ENCODE measurements at regions not wholly inside any gene's neighbourhood (a gene's known extent, or its start where the extent isn't known, plus 50 kb on each side); places are given as distances from the start of the nearest gene placed in this dataset.

DNA sequence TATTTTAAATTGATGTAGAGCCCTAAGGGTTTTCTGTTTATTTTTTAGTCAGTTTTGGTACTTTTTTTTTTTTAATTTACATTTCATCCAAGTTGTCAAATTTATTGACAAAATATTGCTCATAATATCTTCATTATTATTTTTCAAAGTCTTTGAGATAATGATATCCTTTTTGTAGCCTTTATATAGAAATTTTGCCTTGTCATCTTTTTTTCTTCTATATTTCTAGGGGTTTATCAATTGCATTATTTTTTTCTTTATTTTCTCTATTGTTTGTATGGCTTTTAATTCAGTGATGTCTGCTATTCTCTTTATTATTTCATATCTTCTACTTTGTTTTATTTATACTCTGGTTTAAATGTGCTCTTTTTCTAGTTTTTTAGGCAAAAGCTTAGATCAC lies 863.0 kb upstream of the GJE1 start:
- TF ChIP-seq, protein P1, sequence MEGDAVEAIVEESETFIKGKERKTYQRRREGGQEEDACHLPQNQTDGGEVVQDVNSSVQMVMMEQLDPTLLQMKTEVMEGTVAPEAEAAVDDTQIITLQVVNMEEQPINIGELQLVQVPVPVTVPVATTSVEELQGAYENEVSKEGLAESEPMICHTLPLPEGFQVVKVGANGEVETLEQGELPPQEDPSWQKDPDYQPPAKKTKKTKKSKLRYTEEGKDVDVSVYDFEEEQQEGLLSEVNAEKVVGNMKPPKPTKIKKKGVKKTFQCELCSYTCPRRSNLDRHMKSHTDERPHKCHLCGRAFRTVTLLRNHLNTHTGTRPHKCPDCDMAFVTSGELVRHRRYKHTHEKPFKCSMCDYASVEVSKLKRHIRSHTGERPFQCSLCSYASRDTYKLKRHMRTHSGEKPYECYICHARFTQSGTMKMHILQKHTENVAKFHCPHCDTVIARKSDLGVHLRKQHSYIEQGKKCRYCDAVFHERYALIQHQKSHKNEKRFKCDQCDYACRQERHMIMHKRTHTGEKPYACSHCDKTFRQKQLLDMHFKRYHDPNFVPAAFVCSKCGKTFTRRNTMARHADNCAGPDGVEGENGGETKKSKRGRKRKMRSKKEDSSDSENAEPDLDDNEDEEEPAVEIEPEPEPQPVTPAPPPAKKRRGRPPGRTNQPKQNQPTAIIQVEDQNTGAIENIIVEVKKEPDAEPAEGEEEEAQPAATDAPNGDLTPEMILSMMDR (IDR thresholded peaks at IDR 0.05; ENCODE audit: insufficient read depth, low read length, poor library complexity, severe bottlenecking): no peak
- TF ChIP-seq EZH2phosphoT487 (conservative IDR thresholded peaks at IDR 0.05; ENCODE audit: low read length): no peak
- Histone ChIP-seq H3K9me2 (replicated peaks; ENCODE audit: insufficient read depth, low read length) (no peaks in the 10 kb centered on the region), H3K4me2 (ENCODE audit: low read depth, low read length, poor library complexity, severe bottlenecking) (no peak overlapping the region), H3F3A (ENCODE audit: insufficient read depth) (no peaks in the 10 kb centered on the region), H3K27ac (ENCODE audit: low read depth, low read length) (no peak overlapping the region), H3K79me2 (ENCODE audit: insufficient read depth, low read length) (no peaks in the 10 kb centered on the region), H4K20me1 (ENCODE audit: low read depth, low read length) (no peaks in the 10 kb centered on the region), H3K9ac (ENCODE audit: low read length) (no peak overlapping the region), H3K9me3 (ENCODE audit: insufficient read depth, low read length) (no peaks in the 10 kb centered on the region), H2AFZ (ENCODE audit: low read depth, low read length, severe bottlenecking) (peak overlapping the region; percentile 26), H3K27me3 (ENCODE audit: low read length) (no peaks in the 10 kb centered on the region), H3K4me3 (ENCODE audit: insufficient read depth, low read length, poor library complexity, severe bottlenecking) (no peak overlapping the region), H3K36me3 (ENCODE audit: low read length) (no peaks in the 10 kb centered on the region)

DNA sequence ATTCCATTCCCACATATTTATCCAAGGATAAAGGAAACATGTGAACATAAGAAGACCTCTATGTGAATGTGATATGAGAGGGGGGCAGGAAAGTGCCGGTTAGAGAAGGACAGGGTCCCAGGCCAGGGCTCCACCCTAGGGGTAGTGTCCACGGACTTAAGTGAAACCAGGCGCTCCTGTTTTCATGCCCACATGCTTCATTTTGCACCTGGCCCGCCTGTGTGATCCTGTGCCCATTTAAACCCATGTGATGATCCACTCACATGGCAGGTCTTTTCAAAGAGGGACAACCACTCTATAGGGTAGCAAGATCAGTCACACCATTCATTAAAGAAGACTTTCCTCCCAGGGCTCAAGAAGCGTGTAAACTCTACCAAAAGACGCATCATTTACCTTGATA lies 865.3 kb upstream of the GJE1 start:
- TF ChIP-seq EZH2phosphoT487 (conservative IDR thresholded peaks at IDR 0.05; ENCODE audit: low read length): no peak
- TF ChIP-seq, protein P1 (IDR thresholded peaks at IDR 0.05; ENCODE audit: insufficient read depth, low read length, poor library complexity, severe bottlenecking): no peak
- no peaks in the 10 kb centered on the region for H3K27me3 ChIP-seq (ENCODE audit: low read length)
- H3K27ac ChIP-seq (ENCODE audit: low read depth, low read length): no peak overlapping the region
- peak overlapping the region; percentile 85 for H2AFZ ChIP-seq (ENCODE audit: low read depth, low read length, severe bottlenecking)
- H3K4me3 ChIP-seq (ENCODE audit: insufficient read depth, low read length, poor library complexity, severe bottlenecking): no peak overlapping the region
- H3K79me2 ChIP-seq (ENCODE audit: insufficient read depth, low read length): no peaks in the 10 kb centered on the region
- no peaks in the 10 kb centered on the region for H3F3A ChIP-seq (ENCODE audit: insufficient read depth)
- H3K9me3 ChIP-seq (ENCODE audit: insufficient read depth, low read length): no peaks in the 10 kb centered on the region
- no peaks in the 10 kb centered on the region for H3K9me2 ChIP-seq (replicated peaks; ENCODE audit: insufficient read depth, low read length)
- H3K4me2 ChIP-seq (ENCODE audit: low read depth, low read length, poor library complexity, severe bottlenecking): no peak overlapping the region
- no peaks in the 10 kb centered on the region for H4K20me1 ChIP-seq (ENCODE audit: low read depth, low read length)
- no peak overlapping the region for H3K9ac ChIP-seq (ENCODE audit: low read length)
- H3K36me3 ChIP-seq (ENCODE audit: low read length): no peaks in the 10 kb centered on the region

DNA sequence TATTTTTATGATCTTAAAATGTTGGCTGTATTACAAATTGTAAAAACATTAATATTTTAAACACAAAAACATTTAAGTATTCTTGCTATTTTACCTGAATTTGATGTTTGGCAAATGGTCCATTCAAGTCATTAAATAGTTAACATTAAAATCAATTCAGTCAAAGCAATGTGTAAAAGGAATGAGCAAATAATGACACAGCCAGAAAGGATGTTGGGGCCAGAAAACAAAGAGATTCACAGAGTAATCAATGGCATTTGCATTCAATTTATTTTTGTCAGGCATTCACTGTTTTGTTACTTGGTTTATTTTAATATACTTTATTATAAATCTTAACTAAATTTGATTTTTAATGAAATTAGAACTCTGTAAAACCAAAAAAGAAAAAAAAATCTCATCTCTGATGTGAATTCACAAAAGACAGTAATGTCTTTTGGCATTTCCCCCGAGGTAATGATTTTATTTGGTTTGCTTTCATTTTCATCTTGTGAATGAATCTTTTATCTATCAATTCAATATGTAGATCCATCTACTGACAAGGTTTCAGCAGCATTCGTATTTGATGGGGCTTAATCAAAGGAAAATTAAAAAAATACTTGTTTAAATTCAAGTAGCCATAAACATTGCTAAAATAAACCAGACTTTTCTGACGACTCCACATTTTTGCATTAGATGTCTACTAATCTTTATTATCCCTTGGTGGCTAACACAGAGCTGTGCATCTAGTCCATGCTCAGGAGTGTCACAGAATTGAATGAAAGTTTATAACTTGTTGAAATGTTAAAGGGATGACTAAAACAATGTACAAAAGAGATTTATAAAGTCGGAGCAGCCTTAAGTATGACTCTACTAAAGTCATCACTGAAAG lies 866.7 kb upstream of the GJE1 start:
- H3K36me3 ChIP-seq (ENCODE audit: low read length): no peaks in the 10 kb centered on the region

More for the DNA sequence above, 866.7 kb upstream of the GJE1 start:
- no peak for TF ChIP-seq EZH2phosphoT487 (conservative IDR thresholded peaks at IDR 0.05; ENCODE audit: low read length)
- TF ChIP-seq, protein P1 (IDR thresholded peaks at IDR 0.05; ENCODE audit: insufficient read depth, low read length, poor library complexity, severe bottlenecking): no peak
- H2AFZ ChIP-seq (ENCODE audit: low read depth, low read length, severe bottlenecking): peak overlapping the region; percentile 85
- H3K27ac ChIP-seq (ENCODE audit: low read depth, low read length): no peak overlapping the region
- H3F3A ChIP-seq (ENCODE audit: insufficient read depth): no peaks in the 10 kb centered on the region
- H4K20me1 ChIP-seq (ENCODE audit: low read depth, low read length): no peaks in the 10 kb centered on the region
- H3K27me3 ChIP-seq (ENCODE audit: low read length): no peaks in the 10 kb centered on the region
- no peaks in the 10 kb centered on the region for H3K9me3 ChIP-seq (ENCODE audit: insufficient read depth, low read length)
- peak overlapping the region; percentile 74 for H3K4me2 ChIP-seq (ENCODE audit: low read depth, low read length, poor library complexity, severe bottlenecking)
- no peaks in the 10 kb centered on the region for H3K9me2 ChIP-seq (replicated peaks; ENCODE audit: insufficient read depth, low read length)
- H3K9ac ChIP-seq (ENCODE audit: low read length): peak overlapping the region; percentile 28; the same call in 1 of the 2 replicates
- H3K4me3 ChIP-seq (ENCODE audit: insufficient read depth, low read length, poor library complexity, severe bottlenecking): peak overlapping the region; percentile 39
- no peaks in the 10 kb centered on the region for H3K79me2 ChIP-seq (ENCODE audit: insufficient read depth, low read length)
